ENCODE measurements at regions not wholly inside any gene's neighbourhood (a gene's known extent, or its start where the extent isn't known, plus 50 kb on each side); places are given as distances from the start of the nearest gene placed in this dataset.

- H3K9me3 Mint-ChIP-seq = no peaks in the 10 kb centered on the region
- ATAC-seq (replicated peaks in 1 of 2) (no peak), DNase-seq (no peak)
- peaks cover 14% of the 10 kb centered on the region for H3K27me3 Mint-ChIP-seq (ENCODE audit: low read depth)
- no peaks in the 10 kb centered on the region for H3K36me3 Mint-ChIP-seq (ENCODE audit: insufficient read depth in 2 of 2)
- H3K27ac Mint-ChIP-seq = no peak overlapping the region
- no peaks in the 10 kb centered on the region for H3K4me1 Mint-ChIP-seq (ENCODE audit: low read depth)
- no peak overlapping the region for H3K4me3 Mint-ChIP-seq
Observed at GRCh38 chr2:41863062-41863461, 184.8 kb upstream of the PKDCC start.

GRCh38 chr2:41865263-41865662 is 182.6 kb upstream of the PKDCC start:
- no peak overlapping the region for H3K27ac Mint-ChIP-seq
- no peaks in the 10 kb centered on the region for H3K4me1 Mint-ChIP-seq (ENCODE audit: low read depth)
- no peak overlapping the region for H3K4me3 Mint-ChIP-seq
- peaks cover 14% of the 10 kb centered on the region for H3K27me3 Mint-ChIP-seq (ENCODE audit: low read depth)
- no peak for DNase-seq
- no peaks in the 10 kb centered on the region for H3K9me3 Mint-ChIP-seq
- no peak for ATAC-seq (replicated peaks in 1 of 2)
- H3K36me3 Mint-ChIP-seq (ENCODE audit: insufficient read depth in 2 of 2) = no peaks in the 10 kb centered on the region

- Mint-ChIP-seq H3K27ac (no peak overlapping the region), H3K9me3 (no peaks in the 10 kb centered on the region), H3K36me3 (ENCODE audit: insufficient read depth in 2 of 2) (no peaks in the 10 kb centered on the region), H3K27me3 (ENCODE audit: low read depth) (peaks cover 14% of the 10 kb centered on the region), H3K4me1 (ENCODE audit: low read depth) (no peaks in the 10 kb centered on the region), H3K4me3 (peak overlapping the region; percentile 42 to 53)
- ATAC-seq (replicated peaks in 1 of 2) (peak in 1 of 2 donors; percentile 45), DNase-seq (no peak)
Observed at GRCh38 chr2:41867553-41867952, 180.3 kb upstream of the PKDCC start.

DNA sequence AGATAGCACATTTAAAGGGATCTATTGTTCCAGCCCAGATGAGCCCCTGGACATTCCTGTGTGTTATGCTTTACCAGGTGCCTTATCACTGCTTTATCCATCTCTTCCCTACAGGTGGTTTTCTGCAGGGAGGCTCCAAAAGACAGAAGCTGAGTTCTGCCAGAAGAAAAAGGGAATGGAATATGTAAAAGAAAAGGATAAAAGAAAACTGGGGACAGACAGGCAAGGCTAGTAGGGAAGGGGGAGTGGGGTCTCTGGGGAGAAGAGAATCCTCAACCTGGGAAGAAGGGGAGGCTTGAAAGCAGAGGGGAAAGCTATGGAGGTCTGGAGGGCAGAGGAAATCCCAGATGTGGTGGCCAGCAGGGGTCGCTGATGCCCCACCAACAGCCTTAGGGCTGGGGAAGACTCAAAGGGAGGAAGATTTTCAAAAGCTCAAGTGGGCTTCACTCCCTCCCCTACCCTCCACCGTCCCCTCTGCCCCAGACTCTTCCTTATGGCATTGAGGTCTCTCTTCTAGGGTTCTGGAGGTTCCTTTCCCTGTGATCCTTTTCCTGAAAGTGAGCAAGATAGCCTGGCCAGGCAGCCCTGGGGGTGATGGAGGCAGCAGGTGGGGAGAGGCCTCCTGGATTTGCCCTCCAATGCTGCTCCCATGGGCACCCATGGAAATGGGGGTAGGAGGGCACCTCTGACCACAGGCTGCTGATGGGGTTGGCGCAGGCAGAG is 178.1 kb upstream of the PKDCC start:
- peaks cover 6% of the 10 kb centered on the region for H3K27me3 Mint-ChIP-seq (ENCODE audit: low read depth)
- no peaks in the 10 kb centered on the region for H3K9me3 Mint-ChIP-seq
- H3K4me3 Mint-ChIP-seq = no peak overlapping the region
- no peak overlapping the region for H3K27ac Mint-ChIP-seq
- peak; percentile 77 to 81 for DNase-seq
- ATAC-seq (replicated peaks in 1 of 2) = peak; percentile 85
- no peaks in the 10 kb centered on the region for H3K4me1 Mint-ChIP-seq (ENCODE audit: low read depth)
- H3K36me3 Mint-ChIP-seq (ENCODE audit: insufficient read depth in 2 of 2) = no peaks in the 10 kb centered on the region

DNA sequence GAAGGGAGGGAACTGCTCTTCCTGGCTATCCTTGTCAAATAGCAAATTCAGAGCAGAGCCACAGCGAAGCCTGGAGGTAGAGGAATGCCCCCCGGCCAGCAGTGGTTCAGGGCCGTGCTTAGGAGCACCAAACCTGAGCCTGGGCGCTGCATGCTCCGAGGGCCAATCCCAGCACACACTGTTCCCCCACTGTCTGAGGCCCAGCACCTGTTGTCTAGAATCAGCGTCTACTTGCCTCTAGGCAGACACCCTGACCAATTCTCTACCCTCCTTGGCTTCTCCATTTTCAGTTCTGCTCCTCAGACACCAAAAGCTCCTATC is 177.6 kb upstream of the PKDCC start:
- no peaks in the 10 kb centered on the region for H3K4me1 Mint-ChIP-seq (ENCODE audit: low read depth)
- ATAC-seq (replicated peaks in 1 of 2) (no peak), DNase-seq (no peak)
- no peak overlapping the region for H3K4me3 Mint-ChIP-seq
- H3K27ac Mint-ChIP-seq = no peak overlapping the region
- H3K27me3 Mint-ChIP-seq (ENCODE audit: low read depth) = peaks cover 6% of the 10 kb centered on the region
- H3K9me3 Mint-ChIP-seq = no peaks in the 10 kb centered on the region
- no peaks in the 10 kb centered on the region for H3K36me3 Mint-ChIP-seq (ENCODE audit: insufficient read depth in 2 of 2)

- H3K27ac Mint-ChIP-seq = no peak overlapping the region
- no peaks in the 10 kb centered on the region for H3K36me3 Mint-ChIP-seq (ENCODE audit: insufficient read depth in 2 of 2)
- H3K4me1 Mint-ChIP-seq (ENCODE audit: low read depth) = no peaks in the 10 kb centered on the region
- no peak for DNase-seq
- H3K27me3 Mint-ChIP-seq (ENCODE audit: low read depth) = peaks cover 6% of the 10 kb centered on the region
- no peak for ATAC-seq (replicated peaks in 1 of 2)
- no peaks in the 10 kb centered on the region for H3K9me3 Mint-ChIP-seq
- H3K4me3 Mint-ChIP-seq = no peak overlapping the region
Observed at GRCh38 chr2:41871080-41871479, 176.7 kb upstream of the PKDCC start.

GRCh38 chr2:41872646-41873045 is 175.2 kb upstream of the PKDCC start:
- no peaks in the 10 kb centered on the region for H3K36me3 Mint-ChIP-seq (ENCODE audit: insufficient read depth in 2 of 2)
- H3K9me3 Mint-ChIP-seq = no peaks in the 10 kb centered on the region
- H3K27me3 Mint-ChIP-seq (ENCODE audit: low read depth) = no peaks in the 10 kb centered on the region
- no peak overlapping the region for H3K27ac Mint-ChIP-seq
- DNase-seq (no peak), ATAC-seq (replicated peaks in 1 of 2) (no peak)
- no peaks in the 10 kb centered on the region for H3K4me1 Mint-ChIP-seq (ENCODE audit: low read depth)
- H3K4me3 Mint-ChIP-seq = no peak overlapping the region

DNA sequence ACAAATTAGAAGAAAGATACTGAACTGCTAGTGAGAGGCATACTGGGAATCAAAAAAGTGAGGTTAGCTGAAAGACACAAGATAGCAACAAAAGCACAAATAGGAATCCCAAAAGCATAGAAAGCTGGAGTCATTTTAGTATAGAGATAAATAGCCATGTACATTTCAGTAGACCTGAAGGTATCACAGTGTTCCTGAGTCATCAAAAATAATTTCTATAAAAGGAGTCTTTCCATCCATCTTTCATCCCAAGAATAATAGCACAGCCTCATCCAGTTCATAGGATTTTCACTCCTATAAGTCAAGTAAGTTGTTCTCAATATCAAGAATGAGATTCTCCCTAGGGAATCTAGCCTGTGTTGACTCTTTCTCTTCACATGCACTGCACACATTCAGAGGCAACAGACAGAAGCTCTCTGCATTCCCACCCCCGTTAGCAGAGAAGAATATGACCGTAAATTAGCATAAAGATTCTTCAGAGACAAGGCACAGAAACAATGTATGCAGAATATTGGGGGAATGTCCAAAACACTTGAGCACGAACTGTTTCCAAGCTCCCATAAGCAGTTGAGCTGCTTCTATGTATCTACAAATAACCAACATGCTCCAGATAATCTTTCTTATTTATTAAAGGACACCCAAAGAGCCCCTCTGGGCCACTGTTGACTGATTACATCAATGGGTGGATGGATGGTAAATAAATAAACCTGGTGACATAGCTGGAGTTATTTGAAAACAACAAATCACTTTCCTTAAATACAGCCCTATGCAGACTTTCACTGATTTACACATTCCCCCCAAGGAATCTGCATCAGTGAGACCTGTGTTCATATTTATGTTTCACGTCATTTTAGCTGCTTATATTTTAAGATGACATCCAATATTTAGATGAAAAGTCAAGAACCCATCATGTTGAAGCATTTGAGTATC is 174.5 kb upstream of the PKDCC start:
- no peaks in the 10 kb centered on the region for H3K9me3 Mint-ChIP-seq

GRCh38 chr2:41877114-41877678 is 170.6 kb upstream of the PKDCC start:
- no peak overlapping the region for H3K27ac Mint-ChIP-seq
- DNase-seq = no peak
- no peaks in the 10 kb centered on the region for H3K36me3 Mint-ChIP-seq (ENCODE audit: insufficient read depth in 2 of 2)
- H3K9me3 Mint-ChIP-seq = no peaks in the 10 kb centered on the region
- no peaks in the 10 kb centered on the region for H3K4me1 Mint-ChIP-seq (ENCODE audit: low read depth)
- ATAC-seq (replicated peaks in 1 of 2) = no peak
- H3K4me3 Mint-ChIP-seq = no peak overlapping the region
- peaks cover 19% of the 10 kb centered on the region for H3K27me3 Mint-ChIP-seq (ENCODE audit: low read depth)

More for the DNA sequence above, 174.5 kb upstream of the PKDCC start:
- Mint-ChIP-seq H3K4me1 (ENCODE audit: low read depth) (no peaks in the 10 kb centered on the region), H3K27ac (no peak overlapping the region), H3K27me3 (ENCODE audit: low read depth) (no peaks in the 10 kb centered on the region), H3K4me3 (no peak overlapping the region), H3K36me3 (ENCODE audit: insufficient read depth in 2 of 2) (no peaks in the 10 kb centered on the region)
- DNase-seq (no peak), ATAC-seq (replicated peaks in 1 of 2) (no peak)

- peaks cover 19% of the 10 kb centered on the region for H3K27me3 Mint-ChIP-seq (ENCODE audit: low read depth)
- DNase-seq (no peak), ATAC-seq (replicated peaks in 1 of 2) (no peak)
- H3K27ac Mint-ChIP-seq = no peak overlapping the region
- no peaks in the 10 kb centered on the region for H3K9me3 Mint-ChIP-seq
- H3K4me3 Mint-ChIP-seq = no peak overlapping the region
- H3K4me1 Mint-ChIP-seq (ENCODE audit: low read depth) = no peaks in the 10 kb centered on the region
- H3K36me3 Mint-ChIP-seq (ENCODE audit: insufficient read depth in 2 of 2) = no peaks in the 10 kb centered on the region
Observed at GRCh38 chr2:41878056-41878455, 169.8 kb upstream of the PKDCC start.

DNA sequence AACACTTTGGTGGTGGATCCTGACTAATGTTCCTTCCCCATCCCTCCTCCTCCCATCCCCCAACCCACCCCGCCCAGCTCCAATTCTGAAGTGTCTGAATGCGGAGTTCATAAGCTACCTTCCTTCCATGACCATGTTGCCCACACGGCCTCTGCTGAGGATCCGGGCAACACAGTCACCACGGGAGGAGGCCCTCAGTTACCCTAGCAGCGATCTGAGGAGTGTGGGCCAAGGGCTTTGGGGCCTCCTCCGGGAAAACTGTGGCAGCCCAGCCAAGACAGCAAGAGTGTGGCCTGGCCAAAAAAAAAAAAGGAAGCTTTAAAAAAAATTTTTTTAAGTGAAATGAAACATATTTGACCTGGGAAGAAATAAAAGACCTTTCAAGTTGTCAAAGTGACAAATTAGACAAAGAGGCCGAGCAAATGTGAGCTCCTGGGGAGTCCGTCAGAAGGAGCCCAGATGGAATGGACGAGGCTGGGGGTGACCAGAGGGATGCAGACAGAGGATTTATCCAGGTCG is 169.0 kb upstream of the PKDCC start:
- Mint-ChIP-seq H3K9me3 (no peaks in the 10 kb centered on the region), H3K27me3 (ENCODE audit: low read depth) (peaks cover 19% of the 10 kb centered on the region), H3K36me3 (ENCODE audit: insufficient read depth in 2 of 2) (no peaks in the 10 kb centered on the region), H3K4me3 (no peak overlapping the region), H3K4me1 (ENCODE audit: low read depth) (no peaks in the 10 kb centered on the region), H3K27ac (no peak overlapping the region)
- no peak for DNase-seq
- ATAC-seq (replicated peaks in 1 of 2) = no peak

GRCh38 chr2:41879235-41879916 is 168.4 kb upstream of the PKDCC start:
- H3K27ac Mint-ChIP-seq = no peak overlapping the region

More at GRCh38 chr2:41879235-41879916, 168.4 kb upstream of the PKDCC start:
- no peak for DNase-seq
- Mint-ChIP-seq H3K36me3 (ENCODE audit: insufficient read depth in 2 of 2) (no peaks in the 10 kb centered on the region), H3K9me3 (no peaks in the 10 kb centered on the region), H3K27me3 (ENCODE audit: low read depth) (peaks cover 19% of the 10 kb centered on the region), H3K4me1 (ENCODE audit: low read depth) (no peaks in the 10 kb centered on the region), H3K4me3 (no peak overlapping the region)
- ATAC-seq (replicated peaks in 1 of 2) = no peak

All from activated T-cell treated with anti-CD3 and anti-CD28 coated beads, Interleukin-2, amount 50 U/mL, for 72 hours (primary cell).